ENCODE measurements at regions not wholly inside any gene's neighbourhood (a gene's known extent, or its start where the extent isn't known, plus 50 kb on each side); places are given as distances from the start of the nearest gene placed in this dataset.

DNA sequence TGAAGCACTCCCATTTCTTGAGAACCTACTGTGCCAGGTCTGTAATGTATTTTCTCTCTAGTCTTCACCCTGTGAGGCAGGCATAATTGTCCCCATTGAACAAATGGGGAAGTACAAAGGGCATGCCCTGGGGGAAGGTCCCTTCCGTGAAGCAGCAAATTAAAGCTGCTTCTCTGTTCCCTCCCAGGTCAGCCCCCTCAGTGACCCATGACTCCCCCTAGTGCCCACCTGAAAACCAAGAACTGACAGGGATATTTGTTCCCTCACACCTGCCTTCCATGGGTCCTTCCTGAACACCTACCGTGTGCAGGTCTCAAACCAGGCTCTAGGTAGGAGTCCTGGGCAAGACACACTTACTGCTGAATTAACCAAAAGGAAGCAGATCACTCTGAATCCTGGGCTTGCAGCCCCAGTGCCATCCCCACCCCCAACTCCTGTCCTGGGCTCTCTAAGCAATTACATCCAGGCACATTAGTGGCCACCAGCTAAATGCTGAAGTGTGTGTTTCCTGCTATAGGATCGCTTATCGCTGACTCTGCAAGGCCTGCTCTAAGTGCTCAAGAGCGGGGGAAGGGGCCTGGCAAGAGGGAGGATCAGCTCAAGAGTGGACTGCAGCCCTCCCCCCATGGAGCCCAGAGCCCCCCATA lies 254.8 kb downstream of the CDK5RAP2 start:
- peaks cover under 1% of the 10 kb centered on the region for H3K9me3 Mint-ChIP-seq
- TF ChIP-seq, protein P1, sequence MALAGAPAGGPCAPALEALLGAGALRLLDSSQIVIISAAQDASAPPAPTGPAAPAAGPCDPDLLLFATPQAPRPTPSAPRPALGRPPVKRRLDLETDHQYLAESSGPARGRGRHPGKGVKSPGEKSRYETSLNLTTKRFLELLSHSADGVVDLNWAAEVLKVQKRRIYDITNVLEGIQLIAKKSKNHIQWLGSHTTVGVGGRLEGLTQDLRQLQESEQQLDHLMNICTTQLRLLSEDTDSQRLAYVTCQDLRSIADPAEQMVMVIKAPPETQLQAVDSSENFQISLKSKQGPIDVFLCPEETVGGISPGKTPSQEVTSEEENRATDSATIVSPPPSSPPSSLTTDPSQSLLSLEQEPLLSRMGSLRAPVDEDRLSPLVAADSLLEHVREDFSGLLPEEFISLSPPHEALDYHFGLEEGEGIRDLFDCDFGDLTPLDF (CRISPR knock-in tag; IDR thresholded peaks at IDR 0.05): no peak
- TF ChIP-seq NR3C1 (CRISPR knock-in tag; conservative IDR thresholded peaks at IDR 0.05; ENCODE audit: low read depth): 0 out of 2 replicates have a peak, but pooled peaks have one; percentile 59
- TF ChIP-seq, protein P2, sequence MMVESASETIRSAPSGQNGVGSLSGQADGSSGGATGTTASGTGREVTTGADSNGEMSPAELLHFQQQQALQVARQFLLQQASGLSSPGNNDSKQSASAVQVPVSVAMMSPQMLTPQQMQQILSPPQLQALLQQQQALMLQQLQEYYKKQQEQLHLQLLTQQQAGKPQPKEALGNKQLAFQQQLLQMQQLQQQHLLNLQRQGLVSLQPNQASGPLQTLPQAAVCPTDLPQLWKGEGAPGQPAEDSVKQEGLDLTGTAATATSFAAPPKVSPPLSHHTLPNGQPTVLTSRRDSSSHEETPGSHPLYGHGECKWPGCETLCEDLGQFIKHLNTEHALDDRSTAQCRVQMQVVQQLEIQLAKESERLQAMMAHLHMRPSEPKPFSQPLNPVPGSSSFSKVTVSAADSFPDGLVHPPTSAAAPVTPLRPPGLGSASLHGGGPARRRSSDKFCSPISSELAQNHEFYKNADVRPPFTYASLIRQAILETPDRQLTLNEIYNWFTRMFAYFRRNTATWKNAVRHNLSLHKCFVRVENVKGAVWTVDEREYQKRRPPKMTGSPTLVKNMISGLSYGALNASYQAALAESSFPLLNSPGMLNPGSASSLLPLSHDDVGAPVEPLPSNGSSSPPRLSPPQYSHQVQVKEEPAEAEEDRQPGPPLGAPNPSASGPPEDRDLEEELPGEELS (CRISPR knock-in tag; IDR thresholded peaks at IDR 0.05): no peak
- TF ChIP-seq, protein P3, sequence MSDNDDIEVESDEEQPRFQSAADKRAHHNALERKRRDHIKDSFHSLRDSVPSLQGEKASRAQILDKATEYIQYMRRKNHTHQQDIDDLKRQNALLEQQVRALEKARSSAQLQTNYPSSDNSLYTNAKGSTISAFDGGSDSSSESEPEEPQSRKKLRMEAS (CRISPR knock-in tag; IDR thresholded peaks at IDR 0.05): peak; percentile 42; the same call in 1 of the 2 replicates
- TF ChIP-seq, protein P4, sequence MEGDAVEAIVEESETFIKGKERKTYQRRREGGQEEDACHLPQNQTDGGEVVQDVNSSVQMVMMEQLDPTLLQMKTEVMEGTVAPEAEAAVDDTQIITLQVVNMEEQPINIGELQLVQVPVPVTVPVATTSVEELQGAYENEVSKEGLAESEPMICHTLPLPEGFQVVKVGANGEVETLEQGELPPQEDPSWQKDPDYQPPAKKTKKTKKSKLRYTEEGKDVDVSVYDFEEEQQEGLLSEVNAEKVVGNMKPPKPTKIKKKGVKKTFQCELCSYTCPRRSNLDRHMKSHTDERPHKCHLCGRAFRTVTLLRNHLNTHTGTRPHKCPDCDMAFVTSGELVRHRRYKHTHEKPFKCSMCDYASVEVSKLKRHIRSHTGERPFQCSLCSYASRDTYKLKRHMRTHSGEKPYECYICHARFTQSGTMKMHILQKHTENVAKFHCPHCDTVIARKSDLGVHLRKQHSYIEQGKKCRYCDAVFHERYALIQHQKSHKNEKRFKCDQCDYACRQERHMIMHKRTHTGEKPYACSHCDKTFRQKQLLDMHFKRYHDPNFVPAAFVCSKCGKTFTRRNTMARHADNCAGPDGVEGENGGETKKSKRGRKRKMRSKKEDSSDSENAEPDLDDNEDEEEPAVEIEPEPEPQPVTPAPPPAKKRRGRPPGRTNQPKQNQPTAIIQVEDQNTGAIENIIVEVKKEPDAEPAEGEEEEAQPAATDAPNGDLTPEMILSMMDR (IDR thresholded peaks at IDR 0.05): peak; percentile 24; the same call in 1 of the 2 replicates
- DNase-seq (ENCODE audit: low spot score): peak; percentile 63
- peak; percentile 99 for ATAC-seq
- POLR2A ChIA-PET: no interaction called here
- peaks cover 12% of the 10 kb centered on the region for H3K4me1 Mint-ChIP-seq
- H3K27ac Mint-ChIP-seq: no peak overlapping the region
- peaks cover 40% of the 10 kb centered on the region for H3K27me3 Mint-ChIP-seq (ENCODE audit: low read depth)
- no peaks in the 10 kb centered on the region; the same call in 1 of the 2 replicates for H3K36me3 Mint-ChIP-seq
- H3K4me3 Mint-ChIP-seq: no peak overlapping the region
- CTCF ChIA-PET: interaction anchor here (0.5 to 1.8 kb wide), 16 partner anchors 11 to 951 kb away, joined by 3 to 10 read pairs (median 3); no protein-coding TSS in a partner anchor

DNA sequence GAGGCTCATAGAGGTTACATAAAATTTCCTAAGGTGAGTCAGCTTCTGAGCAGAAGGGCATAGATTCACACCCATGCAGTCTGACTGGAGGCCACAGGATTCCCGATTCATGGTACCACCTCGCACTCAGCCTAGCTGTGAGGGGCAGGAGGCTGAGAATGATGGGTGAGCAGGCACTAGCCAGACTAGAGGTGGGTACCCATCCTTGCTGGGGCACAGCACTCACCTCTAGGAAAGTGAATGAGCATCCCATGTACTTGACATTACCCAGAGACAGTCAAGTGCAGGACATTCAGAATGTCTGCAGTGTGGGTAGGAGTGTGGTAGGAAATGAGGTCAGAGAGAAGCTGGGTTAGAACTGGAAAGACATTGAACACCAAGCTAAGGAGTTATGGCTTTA lies 255.5 kb downstream of the CDK5RAP2 start:
- DNase-seq (ENCODE audit: low spot score): no peak
- CTCF ChIA-PET: interaction anchor here (0.5 to 1.8 kb wide), 12 partner anchors 16 to 356 kb away, joined by 3 to 10 read pairs (median 3); no protein-coding TSS in a partner anchor
- Mint-ChIP-seq H3K36me3 (no peaks in the 10 kb centered on the region), H3K4me1 (peaks cover 12% of the 10 kb centered on the region), H3K4me3 (no peak overlapping the region), H3K27ac (no peak overlapping the region), H3K27me3 (ENCODE audit: low read depth) (peaks cover 40% of the 10 kb centered on the region), H3K9me3 (no peaks in the 10 kb centered on the region; the same call in 1 of the 2 replicates)
- POLR2A ChIA-PET: no interaction called here
- no peak for ATAC-seq
- TF ChIP-seq ZNF671 (CRISPR knock-in tag; IDR thresholded peaks at IDR 0.05): no peak
- no peak for TF ChIP-seq JUN (CRISPR knock-in tag; IDR thresholded peaks at IDR 0.05)
- no peak for TF ChIP-seq FOXP1 (CRISPR knock-in tag; IDR thresholded peaks at IDR 0.05; ENCODE audit: borderline replicate concordance)
- TF ChIP-seq, protein P2 (CRISPR knock-in tag; IDR thresholded peaks at IDR 0.05): no peak
- no peak for TF ChIP-seq ZNF121 (CRISPR knock-in tag; IDR thresholded peaks at IDR 0.05)
- TF ChIP-seq CREM (CRISPR knock-in tag; IDR thresholded peaks at IDR 0.05): no peak
- TF ChIP-seq TEAD1 (CRISPR knock-in tag; IDR thresholded peaks at IDR 0.05): no peak
- TF ChIP-seq, protein P5, sequence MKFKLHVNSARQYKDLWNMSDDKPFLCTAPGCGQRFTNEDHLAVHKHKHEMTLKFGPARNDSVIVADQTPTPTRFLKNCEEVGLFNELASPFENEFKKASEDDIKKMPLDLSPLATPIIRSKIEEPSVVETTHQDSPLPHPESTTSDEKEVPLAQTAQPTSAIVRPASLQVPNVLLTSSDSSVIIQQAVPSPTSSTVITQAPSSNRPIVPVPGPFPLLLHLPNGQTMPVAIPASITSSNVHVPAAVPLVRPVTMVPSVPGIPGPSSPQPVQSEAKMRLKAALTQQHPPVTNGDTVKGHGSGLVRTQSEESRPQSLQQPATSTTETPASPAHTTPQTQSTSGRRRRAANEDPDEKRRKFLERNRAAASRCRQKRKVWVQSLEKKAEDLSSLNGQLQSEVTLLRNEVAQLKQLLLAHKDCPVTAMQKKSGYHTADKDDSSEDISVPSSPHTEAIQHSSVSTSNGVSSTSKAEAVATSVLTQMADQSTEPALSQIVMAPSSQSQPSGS (CRISPR knock-in tag; IDR thresholded peaks at IDR 0.05; ENCODE audit: borderline replicate concordance, low read depth): no peak
- TF ChIP-seq, protein P6, sequence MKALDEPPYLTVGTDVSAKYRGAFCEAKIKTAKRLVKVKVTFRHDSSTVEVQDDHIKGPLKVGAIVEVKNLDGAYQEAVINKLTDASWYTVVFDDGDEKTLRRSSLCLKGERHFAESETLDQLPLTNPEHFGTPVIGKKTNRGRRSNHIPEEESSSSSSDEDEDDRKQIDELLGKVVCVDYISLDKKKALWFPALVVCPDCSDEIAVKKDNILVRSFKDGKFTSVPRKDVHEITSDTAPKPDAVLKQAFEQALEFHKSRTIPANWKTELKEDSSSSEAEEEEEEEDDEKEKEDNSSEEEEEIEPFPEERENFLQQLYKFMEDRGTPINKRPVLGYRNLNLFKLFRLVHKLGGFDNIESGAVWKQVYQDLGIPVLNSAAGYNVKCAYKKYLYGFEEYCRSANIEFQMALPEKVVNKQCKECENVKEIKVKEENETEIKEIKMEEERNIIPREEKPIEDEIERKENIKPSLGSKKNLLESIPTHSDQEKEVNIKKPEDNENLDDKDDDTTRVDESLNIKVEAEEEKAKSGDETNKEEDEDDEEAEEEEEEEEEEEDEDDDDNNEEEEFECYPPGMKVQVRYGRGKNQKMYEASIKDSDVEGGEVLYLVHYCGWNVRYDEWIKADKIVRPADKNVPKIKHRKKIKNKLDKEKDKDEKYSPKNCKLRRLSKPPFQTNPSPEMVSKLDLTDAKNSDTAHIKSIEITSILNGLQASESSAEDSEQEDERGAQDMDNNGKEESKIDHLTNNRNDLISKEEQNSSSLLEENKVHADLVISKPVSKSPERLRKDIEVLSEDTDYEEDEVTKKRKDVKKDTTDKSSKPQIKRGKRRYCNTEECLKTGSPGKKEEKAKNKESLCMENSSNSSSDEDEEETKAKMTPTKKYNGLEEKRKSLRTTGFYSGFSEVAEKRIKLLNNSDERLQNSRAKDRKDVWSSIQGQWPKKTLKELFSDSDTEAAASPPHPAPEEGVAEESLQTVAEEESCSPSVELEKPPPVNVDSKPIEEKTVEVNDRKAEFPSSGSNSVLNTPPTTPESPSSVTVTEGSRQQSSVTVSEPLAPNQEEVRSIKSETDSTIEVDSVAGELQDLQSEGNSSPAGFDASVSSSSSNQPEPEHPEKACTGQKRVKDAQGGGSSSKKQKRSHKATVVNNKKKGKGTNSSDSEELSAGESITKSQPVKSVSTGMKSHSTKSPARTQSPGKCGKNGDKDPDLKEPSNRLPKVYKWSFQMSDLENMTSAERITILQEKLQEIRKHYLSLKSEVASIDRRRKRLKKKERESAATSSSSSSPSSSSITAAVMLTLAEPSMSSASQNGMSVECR (CRISPR knock-in tag; IDR thresholded peaks at IDR 0.05; ENCODE audit: borderline replicate concordance): no peak
- TF ChIP-seq ESRRA (CRISPR knock-in tag; IDR thresholded peaks at IDR 0.05; ENCODE audit: borderline replicate concordance): no peak
- TF ChIP-seq SMAD4 (CRISPR knock-in tag; IDR thresholded peaks at IDR 0.05): no peak
- TF ChIP-seq, protein P7, sequence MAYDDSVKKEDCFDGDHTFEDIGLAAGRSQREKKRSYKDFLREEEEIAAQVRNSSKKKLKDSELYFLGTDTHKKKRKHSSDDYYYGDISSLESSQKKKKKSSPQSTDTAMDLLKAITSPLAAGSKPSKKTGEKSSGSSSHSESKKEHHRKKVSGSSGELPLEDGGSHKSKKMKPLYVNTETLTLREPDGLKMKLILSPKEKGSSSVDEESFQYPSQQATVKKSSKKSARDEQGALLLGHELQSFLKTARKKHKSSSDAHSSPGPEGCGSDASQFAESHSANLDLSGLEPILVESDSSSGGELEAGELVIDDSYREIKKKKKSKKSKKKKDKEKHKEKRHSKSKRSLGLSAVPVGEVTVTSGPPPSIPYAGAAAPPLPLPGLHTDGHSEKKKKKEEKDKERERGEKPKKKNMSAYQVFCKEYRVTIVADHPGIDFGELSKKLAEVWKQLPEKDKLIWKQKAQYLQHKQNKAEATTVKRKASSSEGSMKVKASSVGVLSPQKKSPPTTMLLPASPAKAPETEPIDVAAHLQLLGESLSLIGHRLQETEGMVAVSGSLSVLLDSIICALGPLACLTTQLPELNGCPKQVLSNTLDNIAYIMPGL (CRISPR knock-in tag; IDR thresholded peaks at IDR 0.05): no peak
